SKM-1 (cell line): ENCODE measurements at regions not wholly inside any gene's neighbourhood (a gene's known extent, or its start where the extent isn't known, plus 50 kb on each side); places are given as distances from the start of the nearest gene placed in this dataset.

Experiments used
- DNase-seq: peaks from one replicate; lab custom pipeline; 2025; ENCODE audit not compliant: unreplicated experiment; lab: John Stamatoyannopoulos, UW

- no peak for DNase-seq
Observed at GRCh38 chr1:193565971-193566577, 379.7 kb upstream of the B3GALT2 start.

DNA sequence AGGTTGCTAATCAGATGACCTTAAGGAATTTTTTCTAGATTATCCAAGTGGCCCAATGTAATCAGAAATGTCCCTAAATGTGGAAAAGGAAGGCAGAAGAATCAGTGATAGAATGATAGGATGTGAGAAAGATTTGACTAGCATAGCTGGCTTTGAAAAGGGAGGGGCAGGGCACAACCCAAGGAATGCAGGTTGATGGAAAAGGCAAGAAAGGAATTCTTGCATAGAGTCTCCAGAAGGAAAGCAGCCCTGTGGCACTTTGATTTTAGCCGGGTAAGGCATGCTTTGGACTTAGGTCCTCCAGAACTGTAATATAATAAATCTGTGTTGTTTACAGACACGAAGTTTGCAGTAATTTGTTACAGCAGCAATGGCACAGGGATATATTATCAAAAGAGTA, 375.7 kb upstream of the B3GALT2 start:
- no peak for DNase-seq

DNA sequence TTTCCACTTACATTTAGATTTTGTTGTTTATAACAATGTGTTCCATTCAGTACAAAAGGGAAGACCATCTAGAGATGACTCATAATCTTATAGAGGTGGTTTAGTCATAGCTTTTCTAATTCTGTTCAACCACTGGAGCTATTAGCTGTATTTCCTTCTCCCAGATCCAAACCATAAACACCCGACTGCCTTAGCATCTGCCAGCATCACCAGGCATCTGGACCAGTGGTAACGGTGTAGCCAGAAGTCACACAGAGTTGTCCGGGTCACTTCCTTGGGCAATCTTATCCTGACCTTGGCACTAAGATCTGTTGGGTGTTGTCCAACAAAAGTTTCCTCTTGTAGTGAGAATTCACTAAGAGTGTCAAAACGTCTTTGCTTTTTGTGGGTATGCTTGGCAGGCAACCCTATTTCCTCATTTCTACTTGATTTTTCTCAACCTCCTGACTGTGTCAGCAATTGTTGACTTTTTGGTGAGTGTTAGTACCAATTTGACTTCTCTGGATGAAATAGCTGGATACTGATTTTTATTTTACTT, 372.1 kb upstream of the B3GALT2 start:
- DNase-seq = peak; percentile 78

DNA sequence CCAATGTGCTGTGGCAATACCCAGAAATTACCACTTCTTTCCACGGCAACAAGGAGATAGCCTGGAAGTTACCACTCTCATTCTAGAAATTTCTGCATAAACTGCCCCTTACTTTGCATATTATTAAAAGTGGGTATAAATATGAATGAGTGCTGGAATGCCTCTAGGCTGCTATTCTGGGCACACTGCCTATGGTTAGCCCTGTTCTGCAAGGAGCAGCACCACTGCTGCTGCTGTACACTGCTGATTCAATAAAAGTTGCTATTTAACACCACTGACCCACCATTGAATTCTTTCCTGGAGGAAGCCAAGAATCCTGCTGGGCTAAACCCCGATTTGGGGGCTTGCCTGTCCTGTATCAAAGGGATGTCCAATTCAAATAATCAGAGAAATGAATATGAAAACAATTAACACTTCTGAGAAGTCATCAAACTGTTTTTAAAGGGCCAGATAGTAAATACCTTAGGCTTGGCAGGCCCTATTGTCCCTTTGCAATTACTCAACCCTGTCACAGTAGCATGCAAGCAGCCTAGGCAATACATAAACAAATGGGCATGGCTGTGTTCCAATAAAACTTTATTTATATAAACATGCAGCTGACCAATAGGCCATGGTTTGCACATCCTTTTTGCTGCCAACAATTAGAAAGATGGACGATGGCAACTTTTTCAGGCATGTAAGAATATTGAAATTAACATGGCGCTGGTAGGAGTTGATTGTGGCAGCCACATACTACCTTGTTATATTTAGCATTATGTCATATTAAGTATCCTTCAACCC, 369.4 kb upstream of the B3GALT2 start:
- DNase-seq = no peak

DNA sequence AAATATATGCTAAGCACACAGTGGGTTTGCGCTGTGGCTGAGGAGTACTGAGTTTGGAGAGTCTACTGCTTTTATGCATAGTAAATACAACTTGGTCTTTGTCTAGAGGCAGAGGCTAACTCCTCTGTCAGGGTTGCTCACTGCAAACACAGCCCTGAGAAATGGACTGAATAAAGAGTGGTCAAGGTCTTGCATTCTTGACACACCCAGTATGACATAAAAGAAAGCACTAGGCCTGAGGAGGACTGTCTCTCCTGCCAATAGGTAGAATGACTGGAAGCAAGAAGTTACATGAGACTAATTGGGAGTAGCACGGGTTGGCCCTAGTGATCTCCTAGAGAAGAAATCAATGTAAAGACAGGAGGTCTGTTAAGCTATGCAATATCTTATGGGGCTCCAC, 367.2 kb upstream of the B3GALT2 start:
- DNase-seq = no peak

DNA sequence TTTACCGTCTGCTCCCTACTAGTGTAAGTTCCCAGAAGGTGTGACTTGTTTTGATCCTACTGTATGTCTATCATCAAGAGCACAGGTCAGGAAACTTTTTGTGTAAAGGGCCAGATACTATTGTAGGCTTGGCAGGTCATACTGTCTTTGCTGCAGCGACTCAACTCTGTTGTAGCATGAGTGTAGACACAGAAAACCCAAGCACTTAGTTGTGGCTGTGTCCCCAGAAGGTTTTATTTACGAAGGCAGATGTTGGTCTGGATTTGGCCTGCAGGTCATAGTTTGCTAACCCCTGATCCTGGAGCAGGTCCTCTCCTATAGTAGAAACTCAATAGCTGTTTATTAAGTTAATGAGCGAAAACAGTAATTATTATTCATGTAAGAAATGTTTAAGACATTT, 365.9 kb upstream of the B3GALT2 start:
- DNase-seq = no peak

GRCh38 chr1:193549081-193549480, 362.7 kb upstream of the B3GALT2 start:
- no peak for DNase-seq

- no peak for DNase-seq
Observed at GRCh38 chr1:193545171-193545570, 358.8 kb upstream of the B3GALT2 start.

DNA sequence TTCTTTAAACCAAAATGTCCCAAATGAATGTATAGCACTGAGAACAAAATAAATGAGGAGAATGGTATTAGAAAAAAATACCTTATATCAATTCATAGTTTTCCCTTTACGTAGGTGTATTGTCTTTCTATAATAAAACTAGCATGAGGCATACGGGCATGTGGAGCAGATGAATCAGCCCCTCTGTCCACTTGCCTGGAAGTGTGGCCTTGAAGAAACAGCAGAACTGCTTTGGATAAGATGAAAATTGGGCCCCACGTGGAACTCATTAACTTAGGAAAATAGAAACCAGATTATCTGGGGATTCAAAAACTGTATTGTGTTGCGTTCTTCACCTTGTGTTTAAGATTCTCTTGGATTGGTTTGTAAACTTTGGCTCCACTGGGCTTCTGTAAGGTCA, 356.8 kb upstream of the B3GALT2 start:
- no peak for DNase-seq

DNA sequence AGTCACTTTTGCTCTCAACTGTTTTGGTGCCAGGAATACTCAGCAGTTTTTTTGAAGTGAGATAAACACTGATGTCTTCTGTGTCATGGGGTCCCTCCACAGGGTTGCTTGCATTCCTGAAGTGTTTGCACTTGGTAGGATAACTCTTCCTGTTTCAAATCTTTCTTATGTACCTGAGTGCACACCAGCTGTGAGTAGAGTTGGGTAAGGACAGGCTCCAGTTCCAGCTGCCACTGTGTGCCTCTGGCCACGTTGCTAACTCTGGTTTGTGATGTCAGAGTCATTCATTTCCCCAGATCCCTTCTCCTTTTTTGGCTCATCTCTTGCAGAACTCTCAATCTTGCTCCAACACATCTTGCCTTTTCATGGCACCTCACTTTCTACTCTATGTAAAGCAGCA, 356.3 kb upstream of the B3GALT2 start:
- DNase-seq = no peak

DNA sequence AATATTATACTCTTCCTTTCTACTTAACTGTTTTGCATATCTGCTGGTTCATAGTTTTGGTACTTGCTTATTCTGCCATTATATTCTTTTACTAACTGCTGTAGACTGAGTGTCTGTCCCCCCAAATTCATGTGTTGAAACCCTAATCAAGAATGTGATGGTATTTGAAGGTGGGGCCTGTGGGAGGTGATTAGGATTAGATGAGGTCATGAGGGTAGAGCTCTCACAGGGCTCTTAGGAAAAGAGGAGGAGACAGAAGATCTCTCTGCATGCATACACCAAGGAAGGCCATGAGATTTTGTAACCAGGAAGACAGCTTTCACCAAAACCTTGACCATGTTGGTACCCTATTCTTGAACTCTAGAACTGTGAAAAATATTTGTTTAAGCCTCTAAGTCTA, 354.1 kb upstream of the B3GALT2 start:
- no peak for DNase-seq

DNA sequence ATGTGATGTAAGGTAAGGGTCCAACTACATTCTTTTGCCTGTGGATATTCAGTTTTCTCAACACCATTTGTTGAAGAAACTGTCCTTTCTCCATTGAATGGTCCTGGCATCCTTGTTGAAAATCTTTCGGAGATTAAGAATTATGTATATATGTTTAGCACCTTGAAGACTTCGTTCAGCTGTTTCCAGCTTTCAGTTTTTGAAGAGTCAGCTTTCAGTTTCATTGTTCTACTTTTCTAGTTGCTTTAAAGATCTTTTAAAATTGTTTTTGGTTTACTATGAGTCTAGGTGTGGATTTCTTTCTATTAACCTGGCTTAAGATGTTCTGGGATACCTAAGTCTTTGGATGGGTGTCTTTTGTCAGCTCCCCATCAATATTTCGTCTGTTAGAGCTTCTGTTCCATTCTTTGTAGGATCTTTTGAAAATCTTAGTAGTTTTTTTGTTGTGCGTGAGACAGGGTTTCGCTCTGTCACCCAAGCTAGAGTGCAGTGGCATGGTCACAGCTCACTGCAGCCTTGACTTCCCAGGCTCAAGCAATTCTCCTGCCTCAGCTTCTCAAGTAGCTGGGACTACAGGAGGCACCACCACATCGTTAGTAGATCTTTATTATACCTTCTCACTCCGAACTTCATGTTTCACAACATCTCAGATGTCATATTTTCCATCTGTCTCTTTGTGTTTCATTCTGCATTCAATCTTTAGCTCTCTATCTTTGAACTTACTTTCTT, 353.5 kb upstream of the B3GALT2 start:
- no peak for DNase-seq

- no peak for DNase-seq
Observed at GRCh38 chr1:193538680-193539079, 352.3 kb upstream of the B3GALT2 start.

DNA sequence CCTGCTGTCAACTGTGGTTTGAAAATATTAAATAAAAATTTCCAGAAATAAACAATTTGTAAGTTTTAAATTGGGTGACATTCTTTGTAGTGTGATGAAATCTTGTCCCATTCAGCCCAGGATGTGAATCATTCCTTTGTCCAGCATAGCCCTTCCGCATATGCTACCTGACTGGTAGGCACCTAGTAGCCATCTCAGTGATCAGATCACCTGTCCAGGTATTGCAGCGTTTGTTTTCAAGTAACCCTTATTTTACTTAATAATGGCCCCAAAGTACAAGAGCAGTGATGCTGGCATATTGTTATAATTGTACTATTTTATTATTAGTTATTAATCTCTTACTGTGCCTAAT, 351.6 kb upstream of the B3GALT2 start:
- no peak for DNase-seq

DNA sequence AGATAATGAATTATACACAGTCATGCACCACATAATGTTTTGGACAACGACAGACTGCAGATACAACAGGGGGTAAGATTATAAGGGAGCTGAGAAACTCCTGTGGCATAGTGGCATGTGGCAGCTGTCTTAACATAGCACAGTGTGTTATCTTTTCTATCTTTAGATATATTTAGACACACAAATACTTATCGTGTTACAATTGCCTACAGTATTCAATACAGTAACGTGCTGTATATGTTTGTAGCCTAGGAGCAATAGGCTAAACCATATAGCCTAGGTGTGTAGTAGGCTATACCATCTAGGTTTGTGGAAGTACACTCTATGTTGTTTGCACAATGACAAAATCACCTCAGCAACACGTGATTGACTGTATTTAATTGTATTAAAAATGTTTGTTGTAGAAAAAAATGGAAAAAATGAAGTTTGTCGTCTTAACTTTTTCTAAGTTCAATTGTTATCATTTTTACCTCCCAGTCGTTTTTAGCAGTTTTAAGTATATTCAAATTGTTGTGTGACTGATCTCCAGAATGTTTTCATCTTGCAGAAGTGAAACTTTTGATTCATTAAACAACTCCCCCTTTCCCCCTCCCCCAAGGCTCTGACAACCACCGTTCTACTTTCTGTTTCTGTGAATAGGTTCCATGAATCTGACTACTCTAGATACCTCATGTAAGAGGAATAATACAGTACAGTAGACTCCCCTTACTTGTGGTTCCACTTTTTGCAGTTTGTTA, 351.0 kb upstream of the B3GALT2 start:
- no peak for DNase-seq

DNA sequence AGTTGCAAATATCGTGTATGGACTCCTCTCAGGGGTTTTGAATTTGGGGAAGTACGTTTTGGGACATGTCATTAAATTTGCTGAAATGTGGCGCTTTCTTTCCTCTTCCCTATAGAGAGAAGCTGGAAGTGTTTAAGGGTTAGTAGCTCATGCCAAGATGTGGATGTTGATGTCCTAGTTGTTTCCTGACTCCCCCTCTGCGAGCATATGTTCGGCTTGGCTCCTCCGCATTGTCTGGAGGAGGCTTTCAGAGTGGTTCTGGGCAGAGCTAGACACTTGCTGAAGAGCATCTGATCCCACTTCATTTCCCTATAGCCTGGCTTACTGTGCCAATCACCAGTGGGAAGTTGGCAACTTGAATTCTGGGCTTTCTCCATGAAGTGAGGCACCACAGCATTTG, 347.4 kb upstream of the B3GALT2 start:
- no peak for DNase-seq

DNA sequence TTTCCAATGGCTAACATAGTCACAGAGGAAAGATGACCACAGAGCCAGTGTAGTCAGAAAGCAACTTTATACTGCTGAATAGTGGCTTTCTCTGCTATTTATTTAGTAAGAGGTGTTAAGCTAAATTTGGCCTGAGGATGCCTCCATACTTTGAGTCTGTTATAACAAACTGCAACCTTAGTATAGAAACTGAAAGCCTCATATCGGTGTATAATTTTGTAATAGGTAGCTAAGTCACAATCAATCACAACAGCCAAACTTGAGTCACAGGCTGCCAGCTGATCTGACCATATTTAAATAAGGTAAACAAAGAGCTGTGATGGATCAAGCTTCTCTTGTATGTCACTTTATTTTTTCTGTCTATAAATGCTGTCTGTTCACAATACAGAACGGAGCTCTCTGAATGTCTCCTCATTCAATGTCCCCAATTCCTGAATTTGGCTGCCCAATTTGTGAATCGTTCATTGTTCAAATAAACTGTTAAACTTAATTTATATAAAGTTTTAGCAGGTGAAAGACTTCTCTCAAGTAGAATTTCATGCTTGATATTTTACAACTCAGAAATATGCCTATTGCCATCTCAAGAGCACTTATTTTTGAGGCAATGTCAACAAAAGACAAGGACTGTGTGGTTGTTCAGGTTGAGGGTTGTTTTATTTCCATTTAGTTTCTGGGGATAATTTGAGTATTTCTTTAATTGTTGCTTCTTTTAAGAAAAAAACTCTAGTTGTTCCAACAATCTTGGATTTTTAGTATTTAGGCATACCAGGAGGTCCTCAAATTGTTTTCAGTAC, 339.7 kb upstream of the B3GALT2 start:
- DNase-seq = no peak

DNA sequence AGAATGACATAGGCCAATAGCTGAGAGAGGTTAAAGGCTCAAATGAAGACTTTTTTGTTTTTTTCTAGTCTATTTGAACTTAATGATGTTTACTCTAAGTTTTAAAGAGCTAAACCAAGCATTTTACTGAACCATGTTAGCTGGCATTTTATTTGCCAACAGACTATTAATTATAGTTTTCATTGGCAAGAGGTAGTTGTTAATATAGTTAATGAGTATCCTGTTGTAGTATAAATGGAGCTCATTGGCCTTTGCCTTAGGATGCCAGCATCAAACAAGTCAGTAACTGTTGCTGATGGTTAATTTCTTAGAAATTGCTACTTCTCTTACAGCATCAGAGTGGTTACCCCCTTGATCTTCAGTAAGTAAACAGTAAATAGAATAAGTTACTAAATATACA, 339.0 kb upstream of the B3GALT2 start:
- DNase-seq = no peak

DNA sequence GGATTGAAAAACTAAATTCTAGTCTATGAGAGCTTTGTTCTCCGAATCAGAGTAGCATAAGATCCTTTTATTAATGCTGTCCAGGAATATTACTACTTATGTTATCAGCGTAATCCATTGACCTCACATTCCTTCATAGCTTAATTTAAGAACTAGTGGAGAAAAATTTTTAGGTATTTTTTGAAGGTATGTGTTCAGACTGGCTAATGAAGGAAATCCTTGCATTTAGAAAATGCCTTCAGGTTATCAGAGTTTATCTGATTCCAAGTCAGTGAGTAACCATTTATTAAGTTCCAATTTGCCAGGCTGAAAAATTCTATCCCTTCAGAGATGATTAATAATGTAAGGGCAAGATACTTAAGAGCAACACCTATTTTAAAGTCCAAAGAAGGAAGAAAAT, 338.2 kb upstream of the B3GALT2 start:
- DNase-seq = no peak

GRCh38 chr1:193524021-193524420, 337.6 kb upstream of the B3GALT2 start:
- DNase-seq = no peak

- DNase-seq = no peak
Observed at GRCh38 chr1:193520472-193520871, 334.1 kb upstream of the B3GALT2 start.
